H9 (cell line): ENCODE measurements at regions not wholly inside any gene's neighbourhood (a gene's known extent, or its start where the extent isn't known, plus 50 kb on each side); places are given as distances from the start of the nearest gene placed in this dataset.
A peak's percentile ranks its signal among the peaks of the same experiment; 100 is the strongest.

Source experiments
- DNase-seq: peaks from one replicate; pipeline ENCODE4 v3.0.0-alpha.2; 2017
- H2AFZ ChIP-seq: one replicate; pipeline ENCODE4 v1.6.1; 2013; ENCODE audit warnings: mild to moderate bottlenecking, low read length, control low read depth, moderate library complexity
- H2AK5ac ChIP-seq: 2 replicates; pipeline ENCODE4 v1.6.1; 2013; ENCODE audit warnings: low read length, control low read depth, mixed read lengths; ENCODE audit not compliant: insufficient read length
- H2BK120ac ChIP-seq: one replicate; pipeline ENCODE4 v1.6.1; 2013; ENCODE audit warnings: low read depth, mild to moderate bottlenecking, low read length, control low read depth, inconsistent platforms; ENCODE audit not compliant: poor library complexity, severe bottlenecking
- H2BK12ac ChIP-seq: 2 replicates; pipeline ENCODE4 v1.6.1; 2013; ENCODE audit warnings: low read length, control low read depth, mixed read lengths, low read depth; ENCODE audit not compliant: insufficient read length
- H2BK15ac ChIP-seq: 2 replicates; pipeline ENCODE4 v1.6.1; 2013; ENCODE audit warnings: low read depth, low read length, control low read depth
- H2BK20ac ChIP-seq: one replicate; pipeline ENCODE4 v1.6.1; 2013; ENCODE audit warnings: low read depth, mild to moderate bottlenecking, low read length, control low read depth, inconsistent platforms; ENCODE audit not compliant: poor library complexity, severe bottlenecking
- H2BK5ac ChIP-seq: 2 replicates; pipeline ENCODE4 v1.6.1; 2013; ENCODE audit warnings: low read length, control low read depth, mixed read lengths; ENCODE audit not compliant: insufficient read length
- H3K14ac ChIP-seq: 2 replicates; pipeline ENCODE4 v1.6.1; 2013; ENCODE audit warnings: low read length, control low read depth; ENCODE audit not compliant: insufficient read depth
- H3K18ac ChIP-seq: 2 replicates; pipeline ENCODE4 v1.6.1; 2013; ENCODE audit warnings: low read depth, mild to moderate bottlenecking, mixed read lengths, low read length, control low read depth; ENCODE audit not compliant: insufficient read length
- H3K23ac ChIP-seq: 2 replicates; pipeline ENCODE4 v1.6.1; 2013; ENCODE audit warnings: low read length, control low read depth, mixed read lengths, low read depth; ENCODE audit not compliant: insufficient read length
- H3K23me2 ChIP-seq: 2 replicates; pipeline ENCODE4 v1.6.1; 2013; ENCODE audit warnings: low read depth, mild to moderate bottlenecking, mixed read lengths, low read length, control low read depth; ENCODE audit not compliant: insufficient read length, poor library complexity, severe bottlenecking
- H3K27ac ChIP-seq: 2 replicates; pipeline ENCODE4 v1.5.1; 2013; ENCODE audit warnings: low read length, control low read depth, mixed read lengths, low read depth; ENCODE audit not compliant: insufficient read length
- H3K27me3 ChIP-seq: 2 replicates; pipeline ENCODE4 v1.6.1; 2013; ENCODE audit warnings: low read length, control low read depth, inconsistent platforms; ENCODE audit not compliant: insufficient read depth
- H3K4ac ChIP-seq: 2 replicates; pipeline ENCODE4 v1.6.1; 2013; ENCODE audit warnings: low read depth, mild to moderate bottlenecking, control low read depth, inconsistent platforms, low read length, moderate library complexity
- H3K4me1 ChIP-seq: 2 replicates; pipeline ENCODE4 v1.6.1; 2013; ENCODE audit warnings: low read length, control low read depth, inconsistent platforms; ENCODE audit not compliant: insufficient read depth
- H3K4me2 ChIP-seq: 2 replicates; pipeline ENCODE4 v1.6.1; 2013; ENCODE audit warnings: low read length, control low read depth, mixed read lengths; ENCODE audit not compliant: insufficient read length, insufficient read depth
- H3K56ac ChIP-seq: 2 replicates; pipeline ENCODE4 v1.6.1; 2013; ENCODE audit warnings: low read depth, mild to moderate bottlenecking, mixed read lengths, low read length, control low read depth; ENCODE audit not compliant: insufficient read length
- H3K79me1 ChIP-seq: 2 replicates; pipeline ENCODE4 v1.6.1; 2013; ENCODE audit warnings: low read depth, mild to moderate bottlenecking, moderate library complexity, low read length, control low read depth, inconsistent platforms; ENCODE audit not compliant: insufficient read depth, poor library complexity, severe bottlenecking
- H3K79me2 ChIP-seq: 2 replicates; pipeline ENCODE4 v1.6.1; 2013; ENCODE audit warnings: low read length, control low read depth, inconsistent platforms; ENCODE audit not compliant: insufficient read depth
- H3K9ac ChIP-seq: 2 replicates; pipeline ENCODE4 v1.6.1; 2013; ENCODE audit warnings: low read length, control low read depth, mixed read lengths; ENCODE audit not compliant: insufficient read length; ENCODE audit errors: extremely low read depth
- H3K9me3 ChIP-seq: one replicate; pipeline ENCODE4 v1.6.1; 2013; ENCODE audit warnings: low read depth, low read length, inconsistent platforms; ENCODE audit not compliant: control insufficient read depth
- H3T11ph ChIP-seq: one replicate; pipeline ENCODE4 v1.6.1; 2013; ENCODE audit warnings: mild to moderate bottlenecking, low read length, control low read depth, inconsistent platforms
- H4K20me1 ChIP-seq: one replicate; pipeline ENCODE4 v1.6.1; 2013; ENCODE audit not compliant: control insufficient read depth, insufficient read length, insufficient read depth
- H4K5ac ChIP-seq: 2 replicates; pipeline ENCODE4 v1.6.1; 2013; ENCODE audit warnings: low read depth, mild to moderate bottlenecking, mixed read lengths, low read length, control low read depth; ENCODE audit not compliant: insufficient read length
- H4K8ac ChIP-seq: replicated peaks from 2 replicates; pipeline ENCODE4 v1.6.1; 2013; ENCODE audit warnings: low read length, control low read depth, mixed read lengths, low read depth; ENCODE audit not compliant: insufficient read length
- H4K91ac ChIP-seq: 2 replicates; pipeline ENCODE4 v1.6.1; 2013; ENCODE audit warnings: low read depth, mild to moderate bottlenecking, moderate library complexity, mixed read lengths, low read length, control low read depth; ENCODE audit not compliant: insufficient read length
- H3K27ac Mint-ChIP-seq, 3 experiments: 2 replicates in 2 of 3; 3 replicates in 1 of 3; pipeline ENCODE4 v1.8.0; 2020 to 2021; ENCODE audit warnings: mixed read lengths in 3 of 3, mild to moderate bottlenecking in 1 of 3, moderate library complexity in 1 of 3
- H3K27me3 Mint-ChIP-seq: 2 replicates; pipeline ENCODE4 v1.8.0; 2021; ENCODE audit warnings: low read depth, mild to moderate bottlenecking, moderate library complexity, mixed read lengths
- H3K36me3 Mint-ChIP-seq, 3 experiments: 2 replicates in 2 of 3; 3 replicates in 1 of 3; pipeline ENCODE4 v1.8.0; 2020 to 2021; ENCODE audit warnings: low read depth in 3 of 3, mixed read lengths in 3 of 3; ENCODE audit not compliant: insufficient read depth in 1 of 3
- H3K4me1 Mint-ChIP-seq, 2 experiments: 2 replicates each; pipeline ENCODE4 v1.8.0; 2020; ENCODE audit warnings: mixed read lengths in 2 of 2
- H3K4me3 Mint-ChIP-seq, 2 experiments: 2 replicates in 1 of 2; 3 replicates in 1 of 2; pipeline ENCODE4 v1.8.0; 2020 to 2021; ENCODE audit warnings: mild to moderate bottlenecking in 2 of 2, mixed read lengths in 2 of 2, moderate library complexity in 1 of 2
- H3K9me3 Mint-ChIP-seq, 2 experiments: 2 replicates in 1 of 2; 3 replicates in 1 of 2; pipeline ENCODE4 v1.8.0; 2020; ENCODE audit warnings: mild to moderate bottlenecking in 2 of 2, mixed read lengths in 2 of 2, moderate library complexity in 1 of 2
- CTCF ChIP-seq: fragments of 200-600 bp; sonication (generic); conservative IDR thresholded peaks from 3 replicates; pipeline ENCODE4 v1.8.0; 2021; ENCODE audit warnings: antibody characterized with exemption, mild to moderate bottlenecking
- WGBS: extraction: QIAGEN DNeasy Blood & Tissue Kit; methylation state at CpG from one replicate; pipeline ENCODE4 v1.1.7; 2013; ENCODE audit warnings: missing lambda C conversion rate, low lambda C conversion rate, mixed read lengths; ENCODE audit not compliant: insufficient read length; ENCODE audit errors: extremely low coverage; 5-methylcytosine and 5-hydroxymethylcytosine counted together

GRCh38 chr2:15724235-15724634, 132.6 kb downstream of the DDX1 start:
- WGBS = no CpG with 5 or more reads among the region's 6 CpGs
- H2BK20ac ChIP-seq = no peak overlapping the region
- H3K4me1 Mint-ChIP-seq = peaks cover 13 to 14% of the 10 kb centered on the region in 2 experiments
- no peak overlapping the region for H3K4ac ChIP-seq
- no peaks in the 10 kb centered on the region for H3K79me1 ChIP-seq
- DNase-seq = no peak
- no peak overlapping the region for H3K18ac ChIP-seq
- TF ChIP-seq CTCF = no peak
- no peak overlapping the region for H3K27ac ChIP-seq
- H2AK5ac ChIP-seq = no peak overlapping the region
- no peak overlapping the region for H3K9ac ChIP-seq
- peaks cover 3% of the 10 kb centered on the region; the same call in 1 of the 2 replicates for H3K4me1 ChIP-seq
- H2BK5ac ChIP-seq = no peak overlapping the region
- H3T11ph ChIP-seq = no peak overlapping the region
- no peaks in the 10 kb centered on the region; a peak in 1 of 7 replicates for H3K36me3 Mint-ChIP-seq
- no peak overlapping the region for H3K4me3 Mint-ChIP-seq
- no peak overlapping the region for H2AFZ ChIP-seq
- no peak overlapping the region for H4K8ac ChIP-seq
- H3K27ac Mint-ChIP-seq = peak overlapping the region in 1 of 3 experiments; percentile 57; a peak in 1 of 7 replicates
- H2BK12ac ChIP-seq = no peak overlapping the region
- H3K27me3 Mint-ChIP-seq = peaks cover 2% of the 10 kb centered on the region; the same call in 1 of the 2 replicates
- no peaks in the 10 kb centered on the region for H4K20me1 ChIP-seq
- H4K5ac ChIP-seq = no peak overlapping the region
- H2BK15ac ChIP-seq = no peak overlapping the region
- no peak overlapping the region for H4K91ac ChIP-seq
- H3K23ac ChIP-seq = no peak overlapping the region
- H3K27me3 ChIP-seq = no peaks in the 10 kb centered on the region
- H2BK120ac ChIP-seq = no peak overlapping the region
- no peak overlapping the region for H3K56ac ChIP-seq
- no peaks in the 10 kb centered on the region for H3K23me2 ChIP-seq
- no peak overlapping the region for H3K4me2 ChIP-seq
- no peaks in the 10 kb centered on the region for H3K79me2 ChIP-seq
- no peaks in the 10 kb centered on the region for H3K9me3 Mint-ChIP-seq
- no peak overlapping the region for H3K14ac ChIP-seq
- no peaks in the 10 kb centered on the region for H3K9me3 ChIP-seq
